Testis (tissue), 2 donors: ENCODE measurements at regions not wholly inside any gene's neighbourhood (a gene's known extent, or its start where the extent isn't known, plus 50 kb on each side); places are given as distances from the start of the nearest gene placed in this dataset.

Experiments
- CTCF ChIP-seq, 3 experiments: fragments of 450-650 bp in 2 of 3; fragments of 200-600 bp in 1 of 3; sonication (generic) in 1 of 3; IDR thresholded peaks; one replicate each; pipeline ENCODE4 v1.5.1; 2016 to 2019; ENCODE audit warnings: antibody characterized with exemption in 3 of 3, mild to moderate bottlenecking in 2 of 3, moderate library complexity in 1 of 3
- POLR2A ChIP-seq: fragments of 450-650 bp; IDR thresholded peaks from one replicate; pipeline ENCODE4 v1.6.1; 2017; ENCODE audit warnings: antibody characterized with exemption, mild to moderate bottlenecking, moderate library complexity

DNA sequence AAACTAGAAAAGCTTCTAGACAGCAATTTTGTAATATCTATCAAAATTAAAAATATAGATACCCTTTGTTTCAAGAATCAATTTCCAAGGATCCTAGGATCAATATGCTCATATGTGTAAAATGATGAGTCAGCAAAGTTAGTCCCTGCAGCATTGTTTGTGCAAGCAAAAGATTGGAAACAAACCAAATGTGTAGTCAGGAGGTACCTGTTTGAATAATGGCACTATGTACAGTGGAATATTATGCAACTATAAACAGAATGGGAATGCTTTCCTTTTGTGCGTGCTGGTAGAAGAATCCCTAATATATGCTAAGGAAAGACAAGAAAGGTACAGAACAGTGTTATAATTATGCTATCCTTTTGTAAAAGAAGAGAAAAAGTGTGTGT is 58.5 kb upstream of the PJA2 start:
- TF ChIP-seq POLR2A (no peak), CTCF (IDR thresholded peaks at IDR 0.05) (no peak)
